ENCODE measurements at regions not wholly inside any gene's neighbourhood (a gene's known extent, or its start where the extent isn't known, plus 50 kb on each side); places are given as distances from the start of the nearest gene placed in this dataset.

- peak overlapping the region; percentile 23 to 44 (median 30) for H3K27ac ChIP-seq
- H3K4me3 ChIP-seq, result no peak overlapping the region
- no peaks in the 10 kb centered on the region for H3K9me3 ChIP-seq
- in situ Hi-C loops (cut with MboI; ENCODE audit: low pct_ligation_motif_present in 1 of 4, low pct_unique_long_range_greater_than_20kb in 1 of 4, low sequenced_read_pairs in 3 of 4) (no loop called here), intact Hi-C loops (cut with DNase I; ENCODE audit: low total_unique reads) (no loop called here)
- H3K4me1 ChIP-seq, result peaks cover 10 to 39% (median 16%) of the 10 kb centered on the region in 4 donors
- no peak for DNase-seq
- no peaks in the 10 kb centered on the region for H3K36me3 ChIP-seq
- no peak for TF ChIP-seq POLR2AphosphoS5 (IDR thresholded peaks at IDR 0.05)
- no peak for TF ChIP-seq CTCF (IDR thresholded peaks at IDR 0.05)
- no peak for TF ChIP-seq POLR2A (IDR thresholded peaks at IDR 0.05)
- no peak for TF ChIP-seq EP300 (IDR thresholded peaks at IDR 0.05; ENCODE audit: low read depth)
- 72 to 79% methylated on average over 7 of the region's 7 CpGs for WGBS, 2 donors (ENCODE audit: low coverage in 1 of 2)
- H3K27me3 ChIP-seq, result no peaks in the 10 kb centered on the region
Measured at GRCh38 chr6:150712505-150713252, 113.0 kb downstream of the PLEKHG1 start.

- TF ChIP-seq POLR2A (IDR thresholded peaks at IDR 0.05), result no peak
- no peak for TF ChIP-seq POLR2AphosphoS5 (IDR thresholded peaks at IDR 0.05)
- TF ChIP-seq CTCF (IDR thresholded peaks at IDR 0.05), result no peak
- no peak for TF ChIP-seq EP300 (IDR thresholded peaks at IDR 0.05; ENCODE audit: low read depth)
- no peaks in the 10 kb centered on the region for H3K27me3 ChIP-seq
- H3K36me3 ChIP-seq, result no peaks in the 10 kb centered on the region
- no peak overlapping the region for H3K4me3 ChIP-seq
- H3K4me1 ChIP-seq, result peaks cover 10 to 36% (median 16%) of the 10 kb centered on the region in 4 donors
- WGBS, 2 donors (ENCODE audit: low coverage in 1 of 2), result 94% methylated on average over 2 of the region's 2 CpGs; no CpG with 5 or more reads in 1 of the 2 donors
- intact Hi-C loops (cut with DNase I; ENCODE audit: low total_unique reads), result no loop called here
- in situ Hi-C loops (cut with MboI; ENCODE audit: low pct_ligation_motif_present in 1 of 4, low pct_unique_long_range_greater_than_20kb in 1 of 4, low sequenced_read_pairs in 3 of 4), result no loop called here
- DNase-seq, result no peak
- H3K27ac ChIP-seq, result no peak overlapping the region
- H3K9me3 ChIP-seq, result no peaks in the 10 kb centered on the region
Measured at GRCh38 chr6:150713487-150713886, 113.8 kb downstream of the PLEKHG1 start.

- DNase-seq, result no peak
- Histone ChIP-seq H3K4me3 (no peak overlapping the region), H3K27me3 (no peaks in the 10 kb centered on the region), H3K9me3 (no peaks in the 10 kb centered on the region), H3K36me3 (no peaks in the 10 kb centered on the region), H3K27ac (no peak overlapping the region), H3K4me1 (peaks cover 10 to 36% (median 16%) of the 10 kb centered on the region in 4 donors)
- WGBS, 2 donors (ENCODE audit: low coverage in 1 of 2), result 72 to 88% methylated on average over 2 to 3 of the region's 3 CpGs
- TF ChIP-seq CTCF (IDR thresholded peaks at IDR 0.05) (no peak), POLR2AphosphoS5 (IDR thresholded peaks at IDR 0.05) (no peak), EP300 (IDR thresholded peaks at IDR 0.05; ENCODE audit: low read depth) (no peak), POLR2A (IDR thresholded peaks at IDR 0.05) (no peak)
- in situ Hi-C loops (cut with MboI; ENCODE audit: low pct_ligation_motif_present in 1 of 4, low pct_unique_long_range_greater_than_20kb in 1 of 4, low sequenced_read_pairs in 3 of 4) (no loop called here), intact Hi-C loops (cut with DNase I; ENCODE audit: low total_unique reads) (no loop called here)
Measured at GRCh38 chr6:150713931-150714330, 114.2 kb downstream of the PLEKHG1 start.

- TF ChIP-seq CTCF (IDR thresholded peaks at IDR 0.05) (no peak), POLR2A (IDR thresholded peaks at IDR 0.05) (no peak)
- 93% methylated on average over 5 to 7 of the region's 7 CpGs for WGBS, 2 donors (ENCODE audit: low coverage in 1 of 2)
- H3K4me3 ChIP-seq, result no peak overlapping the region
- intact Hi-C loops (cut with DNase I; ENCODE audit: low total_unique reads) (no loop called here), in situ Hi-C loops (cut with MboI; ENCODE audit: low pct_ligation_motif_present in 1 of 4, low pct_unique_long_range_greater_than_20kb in 1 of 4, low sequenced_read_pairs in 3 of 4) (no loop called here)
- peaks cover 10 to 35% (median 17%) of the 10 kb centered on the region in 4 donors for H3K4me1 ChIP-seq
- H3K27ac ChIP-seq, result no peak overlapping the region
- DNase-seq, result no peak
- H3K27me3 ChIP-seq, result no peaks in the 10 kb centered on the region
- H3K36me3 ChIP-seq, result no peaks in the 10 kb centered on the region
- no peaks in the 10 kb centered on the region for H3K9me3 ChIP-seq
Measured at GRCh38 chr6:150715133-150715532, 115.4 kb downstream of the PLEKHG1 start.
